Stimulated activated CD4-positive, alpha-beta T cell treated with anti-CD3 and anti-CD28 coated beads, Interleukin-12 subunit alpha, Interleukin-12 subunit beta, amount 100 ng/mL, for 24 hours (primary cell): ENCODE measurements at regions not wholly inside any gene's neighbourhood (a gene's known extent, or its start where the extent isn't known, plus 50 kb on each side); places are given as distances from the start of the nearest gene placed in this dataset.
"Not testable (repeated sequence)": the region's sequence is repeated elsewhere in the genome, so short reads cannot be mapped to it uniquely, and the experiment has no call there.

Experiments
- DNase-seq, 2 experiments: peaks; one replicate each; pipeline ENCODE4 v3.0.0-alpha.2; 2020; ENCODE audit warnings: low read depth in 2 of 2

- no peak for DNase-seq
Measured at GRCh38 chr17:63290784-63291183, 155.3 kb downstream of the CYB561 start.

- DNase-seq, result no peak
Measured at GRCh38 chr17:63291258-63291657, 154.8 kb downstream of the CYB561 start.

GRCh38 chr17:63292421-63292820, 153.7 kb downstream of the CYB561 start:
- DNase-seq, result no peak

GRCh38 chr17:63293323-63294075, 152.6 kb downstream of the CYB561 start:
- no peak for DNase-seq

- DNase-seq, result no peak
Measured at GRCh38 chr17:63294776-63295175, 151.3 kb downstream of the CYB561 start.

- DNase-seq, result no peak
Measured at GRCh38 chr17:63295288-63295687, 150.8 kb downstream of the CYB561 start.

GRCh38 chr17:63295839-63296590, 150.1 kb downstream of the CYB561 start:
- DNase-seq, result no peak

GRCh38 chr17:63298916-63299315, 147.2 kb downstream of the CYB561 start:
- not testable (repeated sequence) for DNase-seq

- no peak for DNase-seq
Measured at GRCh38 chr17:63304704-63305261, 141.3 kb downstream of the CYB561 start.

GRCh38 chr17:63305857-63306256, 140.2 kb downstream of the CYB561 start:
- no peak for DNase-seq

- no peak for DNase-seq
Measured at GRCh38 chr17:63306855-63307254, 139.3 kb downstream of the CYB561 start.

- no peak for DNase-seq
Measured at GRCh38 chr17:63308272-63308671, 137.8 kb downstream of the CYB561 start.

GRCh38 chr17:63309021-63309420, 137.1 kb downstream of the CYB561 start:
- no peak for DNase-seq

GRCh38 chr17:63311416-63311937, 134.6 kb downstream of the CYB561 start:
- DNase-seq, result no peak

GRCh38 chr17:63314761-63315160, 131.3 kb downstream of the CYB561 start:
- DNase-seq, result no peak

- no peak for DNase-seq
Measured at GRCh38 chr17:63316100-63316499, 130.0 kb downstream of the CYB561 start.

- DNase-seq, result no peak
Measured at GRCh38 chr17:63317166-63317840, 128.8 kb downstream of the CYB561 start.

GRCh38 chr17:63325808-63326207, 120.3 kb downstream of the CYB561 start:
- no peak for DNase-seq

- no peak for DNase-seq
Measured at GRCh38 chr17:63329876-63330275, 116.2 kb downstream of the CYB561 start.

GRCh38 chr17:63331301-63332061, 114.6 kb downstream of the CYB561 start:
- DNase-seq, result no peak

- no peak for DNase-seq
Measured at GRCh38 chr17:63332286-63332685, 113.8 kb downstream of the CYB561 start.
